ENCODE measurements at regions not wholly inside any gene's neighbourhood (a gene's known extent, or its start where the extent isn't known, plus 50 kb on each side); places are given as distances from the start of the nearest gene placed in this dataset.

DNA sequence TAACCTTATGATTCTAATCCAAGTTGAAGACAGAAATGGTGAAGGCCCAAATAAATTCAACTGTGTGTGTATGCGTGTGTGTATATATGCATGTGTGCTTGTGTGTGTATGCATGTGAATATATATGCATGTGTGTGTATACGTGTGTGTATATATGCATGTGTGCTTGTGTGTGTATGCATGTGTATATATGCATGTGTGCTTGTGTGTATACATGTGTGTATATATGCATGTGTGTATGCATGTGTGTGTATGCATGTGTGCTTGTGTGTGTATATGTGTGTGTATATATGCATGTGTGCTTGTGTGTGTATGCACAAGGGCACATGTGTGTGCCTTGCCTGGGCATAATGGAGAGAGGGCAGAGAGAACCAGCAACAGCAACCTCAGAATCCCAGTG is 184.7 kb upstream of the PLPP4 start:
- H3K9me3 ChIP-seq (ENCODE audit: low read depth, low read length, poor library complexity, severe bottlenecking) = no peaks in the 10 kb centered on the region
- intact Hi-C loops (cut with micrococcal nuclease; ENCODE audit: unreplicated experiment) = no loop called here
- H3K4me1 ChIP-seq (ENCODE audit: insufficient read depth, low read length, poor library complexity, severe bottlenecking) = no peaks in the 10 kb centered on the region
- ChIA-PET POLR2A (ENCODE audit: low non-redundant PET) (no interaction called here), CTCF (no interaction called here)
- no peak overlapping the region for H3K27ac ChIP-seq (ENCODE audit: low read depth, low read length, poor library complexity, severe bottlenecking)
- BruUV-seq (replicated peaks) = no TSS peak
- H3K27me3 ChIP-seq (replicated peaks; ENCODE audit: insufficient read depth, low read depth, low read length, poor library complexity) = peaks cover 6% of the 10 kb centered on the region
- DNase-seq (ENCODE audit: low spot score) = no peak
- H3K4me3 ChIP-seq (ENCODE audit: low read depth, low read length, poor library complexity, severe bottlenecking) = no peak overlapping the region
- TF ChIP-seq, protein P1, sequence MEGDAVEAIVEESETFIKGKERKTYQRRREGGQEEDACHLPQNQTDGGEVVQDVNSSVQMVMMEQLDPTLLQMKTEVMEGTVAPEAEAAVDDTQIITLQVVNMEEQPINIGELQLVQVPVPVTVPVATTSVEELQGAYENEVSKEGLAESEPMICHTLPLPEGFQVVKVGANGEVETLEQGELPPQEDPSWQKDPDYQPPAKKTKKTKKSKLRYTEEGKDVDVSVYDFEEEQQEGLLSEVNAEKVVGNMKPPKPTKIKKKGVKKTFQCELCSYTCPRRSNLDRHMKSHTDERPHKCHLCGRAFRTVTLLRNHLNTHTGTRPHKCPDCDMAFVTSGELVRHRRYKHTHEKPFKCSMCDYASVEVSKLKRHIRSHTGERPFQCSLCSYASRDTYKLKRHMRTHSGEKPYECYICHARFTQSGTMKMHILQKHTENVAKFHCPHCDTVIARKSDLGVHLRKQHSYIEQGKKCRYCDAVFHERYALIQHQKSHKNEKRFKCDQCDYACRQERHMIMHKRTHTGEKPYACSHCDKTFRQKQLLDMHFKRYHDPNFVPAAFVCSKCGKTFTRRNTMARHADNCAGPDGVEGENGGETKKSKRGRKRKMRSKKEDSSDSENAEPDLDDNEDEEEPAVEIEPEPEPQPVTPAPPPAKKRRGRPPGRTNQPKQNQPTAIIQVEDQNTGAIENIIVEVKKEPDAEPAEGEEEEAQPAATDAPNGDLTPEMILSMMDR (conservative IDR thresholded peaks at IDR 0.05; ENCODE audit: low read depth, low read length) = no peak
- no peak for TF ChIP-seq EZH2 (IDR thresholded peaks at IDR 0.05; ENCODE audit: borderline replicate concordance, low read depth, low read length, poor library complexity, severe bottlenecking)
- H3K36me3 ChIP-seq (ENCODE audit: insufficient read depth, low read length, poor library complexity, severe bottlenecking) = no peaks in the 10 kb centered on the region

DNA sequence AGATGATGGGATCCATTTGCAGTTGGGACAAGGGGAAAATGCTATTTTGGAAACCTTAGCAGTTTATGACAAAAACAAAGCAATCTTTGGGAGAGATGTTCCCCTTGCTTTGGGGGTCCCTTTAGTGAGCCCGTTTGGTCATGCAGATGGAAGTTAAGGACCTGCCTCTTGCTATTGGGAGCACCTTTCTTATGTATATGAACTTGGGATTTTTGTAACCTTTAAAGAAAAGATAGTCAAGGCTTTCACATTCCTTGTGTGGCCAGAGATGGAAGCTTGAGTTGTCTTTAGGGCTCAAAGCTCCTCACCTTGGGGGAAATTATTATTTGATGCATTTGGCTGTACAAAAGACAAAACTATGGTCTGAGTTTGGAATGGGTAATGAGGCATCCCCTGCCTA is 179.0 kb upstream of the PLPP4 start:
- ChIA-PET CTCF (no interaction called here), POLR2A (ENCODE audit: low non-redundant PET) (no interaction called here)
- Histone ChIP-seq H3K27ac (ENCODE audit: low read depth, low read length, poor library complexity, severe bottlenecking) (no peak overlapping the region), H3K36me3 (ENCODE audit: insufficient read depth, low read length, poor library complexity, severe bottlenecking) (no peaks in the 10 kb centered on the region), H3K4me1 (ENCODE audit: insufficient read depth, low read length, poor library complexity, severe bottlenecking) (no peaks in the 10 kb centered on the region), H3K9me3 (ENCODE audit: low read depth, low read length, poor library complexity, severe bottlenecking) (no peaks in the 10 kb centered on the region), H3K4me3 (ENCODE audit: low read depth, low read length, poor library complexity, severe bottlenecking) (no peak overlapping the region), H3K27me3 (replicated peaks; ENCODE audit: insufficient read depth, low read depth, low read length, poor library complexity) (no peaks in the 10 kb centered on the region)
- no peak for DNase-seq (ENCODE audit: low spot score)
- no TSS peak for BruUV-seq (replicated peaks)
- intact Hi-C loops (cut with micrococcal nuclease; ENCODE audit: unreplicated experiment) = no loop called here
- TF ChIP-seq, protein P1 (conservative IDR thresholded peaks at IDR 0.05; ENCODE audit: low read depth, low read length) = no peak
- TF ChIP-seq EZH2 (IDR thresholded peaks at IDR 0.05; ENCODE audit: borderline replicate concordance, low read depth, low read length, poor library complexity, severe bottlenecking) = no peak

DNA sequence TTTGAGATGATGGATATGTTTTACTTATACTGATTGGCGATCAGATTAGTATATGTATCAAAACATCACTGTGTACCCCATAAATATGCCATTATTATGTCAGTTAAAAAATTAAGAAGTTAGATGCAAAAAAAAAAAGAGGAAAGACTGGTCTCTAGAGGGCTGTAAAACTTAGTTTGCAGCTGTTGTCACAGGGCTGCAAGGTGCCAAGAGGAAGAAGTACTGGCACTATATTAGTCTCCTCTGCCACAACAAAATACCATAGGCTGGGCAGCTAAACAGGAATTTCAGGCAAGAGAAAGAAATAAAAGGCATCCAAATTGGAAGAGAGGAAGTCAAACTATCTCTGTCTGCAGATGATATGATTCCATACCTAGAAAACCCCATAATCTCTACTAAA is 177.8 kb upstream of the PLPP4 start:
- no peak for DNase-seq (ENCODE audit: low spot score)
- Histone ChIP-seq H3K36me3 (ENCODE audit: insufficient read depth, low read length, poor library complexity, severe bottlenecking) (no peaks in the 10 kb centered on the region), H3K27ac (ENCODE audit: low read depth, low read length, poor library complexity, severe bottlenecking) (no peak overlapping the region), H3K4me1 (ENCODE audit: insufficient read depth, low read length, poor library complexity, severe bottlenecking) (no peaks in the 10 kb centered on the region), H3K4me3 (ENCODE audit: low read depth, low read length, poor library complexity, severe bottlenecking) (no peak overlapping the region), H3K27me3 (replicated peaks; ENCODE audit: insufficient read depth, low read depth, low read length, poor library complexity) (no peaks in the 10 kb centered on the region), H3K9me3 (ENCODE audit: low read depth, low read length, poor library complexity, severe bottlenecking) (no peaks in the 10 kb centered on the region)
- BruUV-seq (replicated peaks) = no TSS peak
- POLR2A ChIA-PET (ENCODE audit: low non-redundant PET) = no interaction called here
- intact Hi-C loops (cut with micrococcal nuclease; ENCODE audit: unreplicated experiment) = no loop called here
- CTCF ChIA-PET = no interaction called here
- TF ChIP-seq, protein P1 (conservative IDR thresholded peaks at IDR 0.05; ENCODE audit: low read depth, low read length) = no peak
- no peak for TF ChIP-seq EZH2 (IDR thresholded peaks at IDR 0.05; ENCODE audit: borderline replicate concordance, low read depth, low read length, poor library complexity, severe bottlenecking)
